ENCODE measurements at regions not wholly inside any gene's neighbourhood (a gene's known extent, or its start where the extent isn't known, plus 50 kb on each side); places are given as distances from the start of the nearest gene placed in this dataset.
"Not testable (repeated sequence)": the region's sequence is repeated elsewhere in the genome, so short reads cannot be mapped to it uniquely, and the experiment has no call there.

DNA sequence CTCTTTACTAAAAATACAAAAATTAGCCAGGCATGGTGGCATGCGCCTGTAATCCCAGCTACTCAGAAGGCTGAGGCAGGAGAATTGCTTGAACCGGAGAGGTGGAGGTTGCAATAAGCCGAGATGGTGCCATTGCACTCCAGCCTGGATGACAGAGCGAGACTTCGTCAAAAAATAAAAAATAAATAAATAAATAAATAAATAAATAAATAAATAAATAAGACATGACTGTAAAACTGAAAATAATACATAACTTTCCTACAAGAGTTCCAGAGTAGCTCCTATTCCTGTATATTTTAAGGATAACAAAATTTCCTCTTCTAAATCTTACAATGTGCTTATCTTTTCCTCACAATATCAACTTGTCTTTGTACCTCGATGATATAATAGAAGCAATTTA is 549.4 kb downstream of the TRAM1L1 start:
- not testable (repeated sequence) for DNase-seq

DNA sequence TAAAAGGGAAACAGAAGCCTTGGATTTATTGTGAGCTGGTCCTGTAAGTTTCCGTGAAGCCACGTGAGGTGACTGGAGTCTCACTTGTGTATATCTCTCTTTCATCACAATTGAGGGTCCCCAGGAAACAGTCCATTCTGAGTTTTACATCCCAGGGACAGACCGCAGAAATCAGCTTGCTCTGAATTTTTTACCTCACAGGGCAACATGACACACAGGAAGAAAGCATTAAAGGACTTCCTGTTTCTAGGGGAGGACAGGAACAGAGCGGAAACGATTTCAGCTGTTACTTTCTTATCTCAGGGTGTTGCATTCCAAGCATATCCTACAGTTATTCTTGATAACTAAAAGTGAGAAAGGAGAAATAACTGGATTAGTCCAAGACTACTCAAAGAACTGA is 553.5 kb downstream of the TRAM1L1 start:
- no peak for DNase-seq

DNA sequence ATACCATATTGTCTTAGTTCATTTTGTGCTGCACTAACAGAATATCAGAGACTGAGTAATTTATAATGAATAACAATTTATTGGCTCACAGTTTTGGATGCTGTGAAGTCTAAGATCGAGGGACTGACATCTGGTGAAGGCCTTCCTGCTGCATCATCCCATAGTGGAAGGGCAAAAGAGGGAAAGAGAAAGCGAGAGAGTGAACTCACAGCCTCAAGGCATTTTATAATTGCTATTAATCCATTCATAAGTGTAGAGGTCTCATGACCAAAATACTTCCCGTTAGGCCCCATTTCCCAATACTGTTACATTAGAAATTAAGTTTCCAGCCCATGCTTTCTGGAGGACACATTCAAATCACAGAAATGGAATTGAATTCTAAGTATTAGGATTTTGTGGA is 554.4 kb downstream of the TRAM1L1 start:
- no peak for DNase-seq

DNA sequence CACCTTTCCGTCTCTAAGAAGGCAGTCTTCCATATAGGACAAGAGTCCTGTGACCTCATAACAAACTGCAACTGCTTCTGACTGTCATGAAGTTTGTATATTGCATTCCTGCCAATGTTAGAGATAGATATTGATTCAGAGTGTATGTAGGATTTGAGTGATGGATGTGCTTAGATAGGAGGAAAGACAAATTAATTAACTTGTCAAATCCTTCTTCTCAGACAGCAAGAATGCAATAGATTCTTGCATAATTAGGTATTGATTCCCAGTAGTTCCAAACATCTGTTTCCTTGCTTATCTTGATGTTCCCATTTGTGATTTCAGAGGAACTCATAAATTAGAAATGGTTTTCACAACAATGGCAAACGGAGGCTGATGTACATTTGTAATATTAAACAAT is 555.3 kb downstream of the TRAM1L1 start:
- DNase-seq = no peak

DNA sequence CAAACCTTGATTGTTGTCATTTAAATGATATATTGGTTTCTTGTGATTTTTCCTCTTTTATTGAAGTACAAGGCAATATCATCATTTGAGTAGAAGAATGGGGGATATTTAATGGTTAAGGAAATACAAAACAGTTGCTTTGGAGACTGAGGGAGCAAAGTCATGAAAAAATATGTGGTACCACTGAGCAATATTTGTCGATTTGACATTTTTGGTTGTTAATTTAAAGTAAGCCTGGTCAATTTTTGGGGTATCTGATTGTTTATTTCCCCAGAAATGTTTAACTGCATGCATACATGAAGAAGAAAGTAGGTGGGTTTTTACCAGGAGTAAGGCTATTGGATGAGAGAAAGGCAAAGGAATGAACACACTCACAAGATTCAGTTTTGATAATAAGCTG is 556.2 kb downstream of the TRAM1L1 start:
- no peak for DNase-seq

DNA sequence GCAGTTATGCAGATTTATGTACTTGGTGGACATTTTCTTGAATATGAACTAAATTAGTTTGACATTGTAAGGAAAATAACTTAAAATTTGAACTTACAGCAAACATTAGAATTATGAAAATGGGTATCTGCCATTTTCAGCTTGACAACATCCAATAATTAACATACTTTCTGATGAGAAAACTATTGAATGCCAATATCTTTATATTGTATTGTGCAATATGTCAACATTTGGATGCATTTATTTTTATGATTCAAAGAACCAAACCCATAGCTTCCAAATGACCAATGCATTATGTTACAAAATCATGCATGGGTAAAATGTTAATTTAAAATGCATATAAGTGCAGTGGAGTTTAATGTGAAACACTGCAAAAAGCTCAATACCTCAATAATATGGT is 562.5 kb downstream of the TRAM1L1 start:
- no peak for DNase-seq

DNA sequence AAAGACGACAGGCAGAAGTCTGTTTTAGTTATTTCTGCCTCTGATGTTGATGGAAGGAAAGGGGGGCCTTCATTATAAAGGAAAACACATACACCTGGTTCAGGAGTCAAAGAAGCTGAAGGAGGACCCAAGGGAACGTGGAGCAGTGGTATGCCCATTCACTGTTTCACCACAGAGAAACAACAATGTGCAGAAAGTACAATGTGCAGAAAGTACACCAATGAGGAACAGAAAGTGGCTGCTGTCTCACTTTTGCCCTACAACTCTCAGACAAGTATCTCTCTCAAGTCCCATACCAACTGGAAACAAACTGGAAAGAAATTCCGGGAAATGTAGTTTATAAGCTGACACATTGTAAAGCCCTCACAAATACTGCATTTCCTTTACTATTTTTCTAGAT is 564.5 kb downstream of the TRAM1L1 start:
- no peak for DNase-seq

DNA sequence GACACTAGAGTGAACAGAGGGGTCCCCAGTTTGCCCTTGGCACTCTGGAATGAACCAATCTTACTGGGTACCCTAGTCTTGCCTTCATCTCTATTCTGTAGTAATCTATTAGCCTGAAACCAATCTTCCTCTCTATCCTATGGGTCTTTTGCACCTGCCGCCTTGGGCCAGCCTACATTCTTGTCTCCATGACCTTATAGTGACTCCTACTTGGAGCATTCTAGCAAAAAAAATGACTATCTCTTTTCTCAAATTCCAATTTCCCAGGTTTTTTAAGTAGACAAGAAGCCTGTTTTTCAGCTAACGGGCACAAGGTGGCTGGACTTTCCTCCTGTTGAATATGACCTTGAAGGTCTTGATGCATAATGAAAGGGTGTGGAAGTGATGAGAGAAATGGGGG is 568.7 kb downstream of the TRAM1L1 start:
- no peak for DNase-seq

DNA sequence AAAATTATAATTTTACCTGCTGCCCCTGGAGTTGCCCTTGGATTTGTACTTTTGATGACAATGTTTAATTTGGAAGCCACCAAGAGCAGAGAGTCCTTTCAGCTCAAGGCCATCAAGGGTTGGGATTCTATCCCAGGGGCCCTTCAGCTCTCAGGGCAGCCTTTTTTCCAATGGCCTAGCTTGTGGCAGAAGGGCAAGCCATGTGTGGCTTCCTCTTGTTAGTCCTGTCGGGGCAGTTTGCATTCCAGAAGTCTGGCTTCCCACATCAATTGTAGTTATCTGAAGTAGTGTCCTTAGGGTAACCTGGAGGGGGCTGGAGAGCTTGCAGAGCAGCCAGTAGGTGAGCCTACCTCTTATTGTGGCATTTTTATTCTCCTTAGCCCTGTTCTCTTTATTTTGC is 569.4 kb downstream of the TRAM1L1 start:
- DNase-seq = no peak

DNA sequence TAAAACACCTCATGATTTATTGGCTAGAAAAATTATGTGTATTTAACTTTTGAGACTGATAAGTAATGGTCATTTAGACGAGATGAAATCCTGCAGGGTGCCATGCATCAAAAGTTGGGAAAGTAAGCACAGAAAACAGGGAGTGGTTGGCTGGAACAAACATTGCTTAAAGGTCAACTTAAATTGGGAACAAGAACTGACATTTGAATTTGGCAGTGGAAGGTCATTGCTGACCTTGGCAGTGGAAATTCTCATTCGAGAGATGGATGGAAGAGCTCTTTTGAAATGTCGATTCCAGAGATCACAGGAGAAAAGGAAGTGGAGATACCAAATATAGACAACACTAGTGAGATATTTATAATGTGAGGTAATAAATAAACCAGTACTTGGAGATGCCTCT is 572.8 kb downstream of the TRAM1L1 start:
- no peak for DNase-seq

DNA sequence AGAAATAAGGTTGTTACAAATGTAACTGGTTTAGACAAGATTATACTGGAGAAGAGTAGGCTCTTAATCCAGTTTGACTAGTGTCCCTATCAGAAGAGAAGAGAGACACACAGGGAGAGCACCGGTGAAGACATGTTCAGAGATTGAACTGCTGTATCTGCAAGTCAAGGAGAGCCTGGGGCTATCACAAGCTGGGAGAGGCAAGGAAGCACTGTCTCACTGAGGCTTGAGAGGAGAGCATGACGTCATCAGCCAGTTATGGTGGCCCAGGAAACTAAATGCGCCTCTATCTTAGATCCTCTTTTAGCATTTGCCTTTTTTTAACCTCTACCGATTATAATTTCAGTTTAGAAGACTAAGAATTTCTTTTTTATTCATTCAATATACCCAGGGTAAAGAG is 583.4 kb downstream of the TRAM1L1 start:
- DNase-seq = no peak

DNA sequence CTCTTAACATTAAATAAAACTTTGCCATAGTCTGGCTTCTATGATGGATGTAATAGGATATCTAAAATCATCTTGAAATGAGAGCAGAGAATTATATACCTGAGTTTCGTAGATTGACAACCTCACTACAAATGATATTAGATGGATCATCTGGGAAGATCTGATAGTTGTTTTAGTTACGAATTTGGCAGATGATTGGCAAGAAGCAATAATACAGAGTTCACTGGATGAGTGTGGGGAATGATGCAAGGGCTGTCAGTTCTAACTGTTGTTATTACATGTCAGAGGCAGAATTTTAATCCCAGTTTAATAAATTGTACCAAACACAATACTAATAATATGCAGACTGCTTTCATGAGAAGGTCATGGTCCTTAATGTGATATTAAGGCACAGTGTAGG is 585.2 kb downstream of the TRAM1L1 start:
- no peak for DNase-seq

DNA sequence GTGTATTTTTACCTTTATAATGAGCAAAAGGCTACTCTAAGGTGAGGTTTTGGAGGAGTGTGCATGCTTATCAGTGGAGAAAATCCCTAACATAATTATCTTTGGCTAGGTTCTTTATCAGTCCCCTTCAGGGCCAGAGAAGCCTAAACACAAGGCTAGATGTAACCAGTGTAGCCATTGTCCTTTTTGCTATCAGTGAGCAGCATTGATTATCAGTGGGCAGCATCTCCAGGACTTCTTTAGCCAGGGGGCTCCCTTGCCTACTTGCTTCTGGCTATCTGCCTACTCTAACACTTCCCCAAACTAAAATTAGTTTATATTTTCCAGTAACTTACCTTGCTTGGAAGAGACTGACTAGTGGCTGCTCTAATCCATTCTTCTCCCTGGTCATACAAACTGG is 595.6 kb downstream of the TRAM1L1 start:
- no peak for DNase-seq

DNA sequence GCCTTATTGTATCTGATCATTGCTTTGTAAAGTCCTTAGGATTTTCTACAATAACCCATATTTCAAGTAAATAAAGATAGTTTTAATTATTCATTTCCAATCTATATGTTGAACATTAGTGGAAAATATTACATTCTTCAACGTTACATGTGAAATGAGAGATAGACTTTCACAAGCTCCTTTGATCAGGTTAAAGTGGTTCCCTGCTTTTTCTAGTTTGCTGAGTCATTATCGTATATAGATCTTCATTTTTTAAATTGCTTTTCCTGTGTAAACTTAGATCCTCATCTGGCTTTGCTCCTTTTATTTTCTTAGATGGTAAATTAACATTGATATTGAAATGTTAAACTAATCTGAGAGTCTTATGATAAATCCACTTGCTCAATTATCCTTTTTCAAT is 599.0 kb downstream of the TRAM1L1 start:
- DNase-seq = no peak

DNA sequence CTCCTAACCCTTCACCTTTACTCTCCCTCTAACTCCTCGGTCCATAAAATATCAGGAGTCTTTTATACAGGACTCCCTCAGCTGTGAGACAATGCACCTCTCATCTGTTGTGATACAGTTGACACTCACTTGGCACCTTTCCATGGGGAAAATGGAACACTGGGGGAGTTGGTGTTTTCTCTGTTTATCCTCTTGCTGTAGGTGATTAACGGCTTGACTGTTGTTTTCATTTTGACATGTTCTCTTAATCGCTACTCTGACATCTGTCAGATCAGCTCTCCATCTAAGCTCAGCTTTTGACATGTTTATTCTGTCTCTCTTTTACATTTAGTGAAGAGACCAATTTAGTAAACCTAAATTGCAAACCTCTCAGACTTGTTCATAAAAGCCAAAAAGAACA is 604.8 kb downstream of the TRAM1L1 start:
- no peak for DNase-seq

DNA sequence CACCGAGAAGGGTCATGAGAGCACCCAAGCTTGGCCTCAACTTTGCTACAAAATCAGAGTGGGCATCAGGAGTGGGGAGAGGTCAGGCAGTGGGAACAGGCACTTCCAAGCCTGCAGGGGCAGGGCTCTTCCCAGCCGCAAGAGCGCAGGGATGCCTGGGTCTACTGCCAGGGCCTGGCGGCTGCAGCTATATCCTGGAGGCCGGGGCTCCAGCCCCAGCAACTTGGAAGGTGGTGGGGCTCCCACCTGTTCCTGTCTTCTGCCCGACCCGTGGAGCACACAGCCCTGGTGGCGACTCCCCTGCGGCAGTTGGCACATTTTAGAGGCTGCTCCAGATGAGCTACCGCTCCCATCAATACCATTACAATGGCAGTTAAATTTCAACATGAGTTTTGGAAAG is 607.0 kb downstream of the TRAM1L1 start:
- no peak for DNase-seq

DNA sequence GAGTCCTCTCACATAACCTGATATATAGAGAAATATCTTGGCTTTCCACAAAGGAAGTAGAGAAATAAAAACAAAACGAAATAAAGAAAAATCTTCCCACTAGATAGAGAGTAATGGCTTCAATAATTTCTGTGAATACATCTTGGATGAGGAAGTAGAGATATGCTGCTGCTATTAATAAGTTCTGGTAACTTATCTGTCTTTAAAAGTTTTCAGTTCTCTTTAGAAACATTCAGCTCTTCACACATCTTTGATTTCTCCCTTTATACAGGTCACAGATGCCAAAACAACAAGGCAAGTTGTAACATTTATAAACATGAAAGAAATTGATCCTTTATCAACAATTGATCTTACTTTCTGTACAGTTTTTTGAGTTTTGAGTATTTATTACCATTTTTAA is 615.8 kb downstream of the TRAM1L1 start:
- no peak for DNase-seq

DNA sequence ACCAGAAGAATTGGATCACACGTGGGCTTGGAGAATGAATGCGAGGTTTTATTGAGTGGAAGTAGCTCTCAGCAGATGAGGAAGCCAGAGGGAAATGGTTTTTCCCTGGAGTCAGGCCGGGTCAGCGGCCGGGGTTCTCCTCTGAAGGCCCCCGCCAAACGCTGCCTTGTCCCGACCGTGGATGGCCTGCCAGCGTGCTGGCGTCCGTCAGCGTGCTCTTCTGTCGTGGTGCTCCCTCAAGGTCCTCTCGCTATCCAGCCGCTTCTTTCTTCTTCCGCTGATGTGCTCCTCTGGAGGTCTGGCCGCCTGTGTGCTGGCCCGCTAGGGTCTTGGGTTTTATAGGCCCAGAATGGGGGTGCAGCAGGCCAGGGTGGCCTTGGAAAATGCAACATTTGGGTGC is 632.2 kb downstream of the TRAM1L1 start:
- no peak for DNase-seq

DNA sequence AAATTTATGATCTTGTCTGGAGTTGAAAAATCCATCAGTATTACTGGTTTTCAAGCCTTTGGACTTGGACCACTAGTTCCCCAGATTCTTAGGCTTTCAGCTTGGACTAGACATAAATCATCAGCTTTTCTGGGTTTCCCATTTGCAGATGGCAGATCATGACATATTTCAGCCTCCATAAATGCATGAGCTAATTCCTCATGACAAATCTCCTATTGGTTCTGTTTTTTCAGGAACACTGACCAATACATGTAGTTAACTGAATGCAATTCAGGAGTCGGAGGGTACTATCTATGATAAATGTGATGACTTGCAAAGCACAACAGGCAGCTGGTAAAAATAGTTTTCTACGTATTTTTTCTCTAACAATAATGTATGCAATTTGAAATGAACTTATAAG is 635.6 kb downstream of the TRAM1L1 start:
- DNase-seq = no peak

DNA sequence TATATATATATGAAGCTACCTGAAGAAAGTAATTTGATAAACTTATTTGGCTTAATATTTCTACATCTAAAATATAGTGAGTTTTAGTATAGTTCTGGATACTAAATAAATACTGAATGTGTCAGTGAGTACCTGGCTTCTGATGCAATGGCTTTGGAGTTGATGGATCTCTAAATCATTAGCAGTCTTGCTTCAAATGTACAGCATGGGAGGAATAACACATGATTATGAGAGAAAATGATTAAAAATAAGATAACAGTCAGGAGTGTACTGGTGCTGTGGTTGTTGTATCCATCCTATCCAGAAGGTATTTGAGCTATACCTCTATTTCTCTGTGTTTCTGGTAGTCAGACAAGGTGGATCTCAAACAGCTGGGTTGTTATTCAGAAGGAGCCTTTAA is 641.3 kb downstream of the TRAM1L1 start:
- no peak for DNase-seq

DNA sequence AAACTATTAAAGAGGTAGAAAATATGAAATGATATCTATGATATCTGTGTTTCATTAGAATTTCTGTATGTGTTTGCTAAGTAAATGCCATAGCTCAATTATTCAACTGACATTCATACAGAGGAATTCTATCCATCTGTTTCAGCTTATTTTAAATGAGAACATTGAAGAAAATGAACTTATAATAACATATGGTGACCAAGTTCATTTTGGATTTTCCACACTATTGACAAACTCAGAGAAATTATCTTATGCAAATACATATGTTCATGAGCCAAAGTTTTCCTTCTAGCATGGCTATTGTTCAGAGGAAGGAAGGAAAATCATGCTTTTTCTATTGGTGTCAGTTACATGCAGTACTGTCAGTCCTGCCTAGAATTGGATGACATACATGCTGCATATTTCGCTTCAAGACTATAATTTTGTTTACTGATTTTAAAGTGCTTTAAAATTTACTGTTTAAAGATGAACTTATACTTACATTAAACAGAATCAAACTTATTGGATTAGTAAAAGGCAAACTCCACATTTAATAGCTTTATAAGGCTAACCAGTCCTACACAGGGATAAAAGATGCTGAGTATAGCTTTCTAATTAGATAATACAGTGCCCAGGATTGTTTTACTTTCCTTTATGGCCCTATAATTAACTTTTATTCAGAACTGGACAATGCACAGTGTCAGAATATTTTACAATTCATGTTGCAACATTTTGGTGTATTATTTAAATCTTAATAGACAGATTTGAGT is 646.2 kb downstream of the TRAM1L1 start:
- DNase-seq = no peak

DNA sequence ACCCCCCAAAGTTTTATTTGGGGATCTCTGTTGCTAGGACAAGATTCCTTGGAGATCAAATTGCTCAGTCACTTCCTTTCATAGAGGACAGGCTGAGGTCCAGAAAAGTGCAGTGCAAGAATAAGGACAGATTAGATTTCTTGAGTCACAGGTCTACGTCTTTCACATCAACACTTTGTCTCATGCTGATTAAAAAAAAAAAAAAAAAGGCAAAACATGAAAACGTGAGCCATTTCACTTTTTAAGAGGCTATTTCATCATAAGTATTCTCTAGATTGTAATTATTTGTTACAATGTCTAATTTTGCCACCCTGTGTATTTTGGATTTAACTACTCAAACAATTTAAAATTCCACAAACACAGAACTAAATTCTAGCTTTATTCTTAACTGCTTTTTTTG is 647.0 kb downstream of the TRAM1L1 start:
- no peak for DNase-seq

DNA sequence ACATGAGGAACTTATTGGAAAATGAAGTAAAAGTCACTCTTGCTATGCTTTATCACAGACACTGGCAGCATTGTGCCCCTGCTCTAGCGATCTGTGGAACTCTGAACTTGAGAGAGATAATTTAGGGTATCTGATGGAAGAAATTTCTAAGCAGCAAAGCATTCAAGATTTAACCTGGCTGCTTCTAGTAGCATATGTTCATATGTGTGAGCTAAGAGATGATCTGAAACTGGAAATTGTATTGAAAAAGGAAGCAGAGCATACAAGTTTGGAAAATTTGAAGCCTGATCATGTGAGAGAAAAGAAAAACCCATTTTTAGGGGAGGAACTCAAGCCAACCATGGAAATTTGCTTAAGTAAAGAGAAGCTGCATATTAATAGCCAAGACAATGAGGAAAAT is 657.7 kb downstream of the TRAM1L1 start:
- no peak for DNase-seq

DNA sequence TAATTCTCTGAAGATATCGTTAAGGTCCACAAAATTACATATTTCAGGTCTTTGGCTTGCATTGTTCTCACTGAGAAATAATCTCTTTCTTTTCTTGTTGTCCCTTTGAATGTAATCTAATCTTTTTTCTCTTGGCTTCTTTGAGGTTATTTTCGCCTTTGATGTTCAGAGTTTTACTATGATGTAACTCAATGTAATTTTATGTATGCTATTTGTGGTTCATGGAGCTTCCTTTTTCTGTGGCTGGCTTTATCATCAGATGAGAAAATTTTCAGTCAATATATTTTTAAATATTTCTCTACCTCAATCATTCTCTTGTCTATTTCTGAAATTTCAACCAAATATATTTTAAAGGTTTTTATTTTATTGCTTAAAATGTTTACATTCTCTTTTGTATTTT is 672.2 kb downstream of the TRAM1L1 start:
- DNase-seq = no peak

DNA sequence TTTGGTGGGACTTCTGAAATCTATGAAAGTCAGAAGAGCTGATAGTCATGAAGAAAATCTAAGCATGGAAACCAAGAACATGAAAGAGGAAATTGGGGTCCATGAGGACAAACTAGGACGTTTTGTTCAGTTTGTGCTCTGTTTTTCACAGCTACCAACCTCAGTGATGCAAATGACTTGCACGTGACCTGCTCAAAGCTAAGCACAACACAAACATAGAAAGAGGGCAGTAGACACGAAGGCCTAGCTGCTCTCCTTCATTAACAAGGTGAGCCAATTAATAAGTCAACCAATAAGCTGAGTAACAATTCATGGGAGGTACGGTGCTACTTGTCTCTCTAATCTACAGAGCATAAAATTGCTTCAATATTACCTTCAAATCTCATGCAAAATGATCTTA is 684.1 kb downstream of the TRAM1L1 start:
- no peak for DNase-seq

DNA sequence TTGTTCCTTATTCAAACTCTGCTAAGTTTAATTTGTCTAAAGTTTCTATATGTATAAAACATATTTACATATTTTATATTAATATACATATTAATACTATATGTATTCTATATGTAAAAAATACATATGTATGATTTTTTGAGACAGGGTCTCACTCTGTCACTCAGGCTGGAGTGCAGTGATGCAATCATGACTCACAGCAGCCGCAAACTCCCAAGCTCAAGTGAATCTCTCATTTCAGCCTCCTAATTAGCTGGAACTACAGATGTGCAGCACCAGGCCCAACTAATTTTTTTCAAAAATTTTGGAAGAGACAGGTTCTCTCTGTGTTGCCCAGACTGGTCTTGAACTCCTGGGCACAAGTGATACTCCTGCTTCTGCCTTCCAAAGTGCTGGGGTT is 684.9 kb downstream of the TRAM1L1 start:
- no peak for DNase-seq

All from activated gamma-delta T cell treated with Interleukin-2 at 50 U/mL for 16 hours (primary cell).